BE2C (cell line): ENCODE measurements at regions not wholly inside any gene's neighbourhood (a gene's known extent, or its start where the extent isn't known, plus 50 kb on each side); places are given as distances from the start of the nearest gene placed in this dataset.

Experiments used
- DNase-seq: peaks from one replicate; pipeline ENCODE4 v3.0.0-alpha.2; 2020
- H3K27me3 ChIP-seq: fragments of 250-450 bp; sonication (Bioruptor Pico); 2 replicates; pipeline ENCODE4 v1.5.1; 2020; ENCODE audit warnings: mild to moderate bottlenecking
- H3K36me3 ChIP-seq: fragments of 250-450 bp; sonication (Bioruptor Pico); 2 replicates; pipeline ENCODE4 v1.5.1; 2020; ENCODE audit warnings: mild to moderate bottlenecking
- H3K4me1 ChIP-seq: fragments of 250-450 bp; sonication (Bioruptor Pico); 2 replicates; pipeline ENCODE4 v1.5.1; 2020
- H3K4me3 ChIP-seq: 2 replicates; pipeline ENCODE4 v1.5.1; 2011; ENCODE audit warnings: low read depth, low read length
- H3K9me3 ChIP-seq: fragments of 250-450 bp; sonication (Bioruptor Pico); 2 replicates; pipeline ENCODE4 v1.5.1; 2020
- CTCF ChIP-seq: IDR thresholded peaks from 2 replicates; pipeline ENCODE4 v1.5.1; 2012; ENCODE audit warnings: mild to moderate bottlenecking, low read depth, low read length

DNA sequence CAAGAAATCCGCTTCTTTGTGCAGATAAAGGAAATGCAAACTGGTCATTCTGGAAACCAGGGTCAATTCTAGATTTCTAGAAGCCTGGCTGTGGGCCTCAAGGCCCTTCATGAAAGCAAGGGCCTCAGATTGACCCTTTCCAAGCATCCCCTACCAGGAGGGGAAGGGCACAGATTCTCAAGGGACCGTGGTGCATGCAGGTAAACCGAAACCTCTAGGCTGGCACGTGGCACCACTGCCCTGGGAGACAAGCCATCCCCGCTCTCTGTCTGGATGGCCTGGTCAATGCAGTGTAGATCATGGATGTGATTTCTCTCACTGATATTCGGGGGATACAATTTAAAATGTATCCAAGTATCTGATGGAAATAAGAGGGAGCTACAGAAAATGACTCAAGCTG is 69.4 kb downstream of the TOMM20 start:
- no peaks in the 10 kb centered on the region for H3K27me3 ChIP-seq
- H3K4me3 ChIP-seq: no peak overlapping the region
- TF ChIP-seq CTCF: no peak
- DNase-seq: no peak
- H3K4me1 ChIP-seq: peaks cover 3% of the 10 kb centered on the region; the same call in 1 of the 2 replicates
- H3K36me3 ChIP-seq: no peaks in the 10 kb centered on the region
- no peaks in the 10 kb centered on the region for H3K9me3 ChIP-seq

DNA sequence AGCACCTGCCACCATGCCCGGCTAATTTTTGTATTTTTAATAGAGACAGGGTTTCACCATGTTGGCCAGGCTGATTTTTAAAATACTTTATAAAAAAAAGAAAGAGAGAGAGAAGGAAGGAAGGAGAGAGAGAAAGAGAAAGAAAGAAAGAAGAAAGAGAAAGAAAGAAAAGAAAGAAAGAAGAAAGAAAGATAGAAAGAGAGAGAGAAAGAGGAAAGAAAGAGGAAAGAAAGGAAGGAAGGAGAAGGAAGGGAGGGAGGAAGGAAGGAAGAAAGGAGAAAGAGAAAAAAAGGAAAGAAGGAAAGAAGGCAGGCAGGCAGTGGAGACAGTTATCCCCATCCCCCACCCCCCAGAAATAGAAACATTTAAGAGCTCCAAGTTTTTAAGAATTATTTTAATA is 69.9 kb downstream of the TOMM20 start:
- Histone ChIP-seq H3K4me3 (no peak overlapping the region), H3K4me1 (peaks cover 3% of the 10 kb centered on the region; the same call in 1 of the 2 replicates), H3K9me3 (no peaks in the 10 kb centered on the region), H3K27me3 (no peaks in the 10 kb centered on the region), H3K36me3 (no peaks in the 10 kb centered on the region)
- TF ChIP-seq CTCF: no peak
- no peak for DNase-seq

- Histone ChIP-seq H3K36me3 (no peaks in the 10 kb centered on the region), H3K4me3 (no peak overlapping the region), H3K27me3 (no peaks in the 10 kb centered on the region), H3K9me3 (no peaks in the 10 kb centered on the region), H3K4me1 (peaks cover 3% of the 10 kb centered on the region; the same call in 1 of the 2 replicates)
- no peak for DNase-seq
- no peak for TF ChIP-seq CTCF
These were observed 71.0 kb downstream of the TOMM20 start for GRCh38 chr1:235057385-235058306.

DNA sequence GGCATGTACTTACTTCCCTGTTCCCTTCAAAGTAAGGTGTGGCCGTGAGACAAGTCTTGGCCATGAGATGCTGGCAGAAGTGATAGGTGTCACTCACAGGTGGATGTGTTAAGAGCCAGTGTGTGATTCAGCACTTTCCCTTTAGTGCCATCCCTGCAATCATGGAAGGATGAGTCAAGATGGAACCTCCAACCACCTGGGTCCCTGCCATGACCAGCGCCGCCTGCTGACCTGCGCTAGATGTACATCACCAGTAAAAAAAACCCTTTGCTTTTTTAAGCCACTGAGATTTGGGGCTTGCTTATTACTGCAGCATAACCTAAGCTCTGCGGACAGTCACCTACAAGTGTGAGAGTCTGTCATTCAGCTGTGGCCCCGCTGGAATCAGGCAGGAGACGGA is 71.7 kb downstream of the TOMM20 start:
- no peaks in the 10 kb centered on the region for H3K36me3 ChIP-seq
- H3K9me3 ChIP-seq: no peaks in the 10 kb centered on the region
- no peak overlapping the region for H3K4me3 ChIP-seq
- no peak for TF ChIP-seq CTCF
- peaks cover 3% of the 10 kb centered on the region; the same call in 1 of the 2 replicates for H3K4me1 ChIP-seq
- H3K27me3 ChIP-seq: no peaks in the 10 kb centered on the region
- DNase-seq: no peak

- H3K4me1 ChIP-seq: peaks cover 9% of the 10 kb centered on the region; the same call in 1 of the 2 replicates
- H3K9me3 ChIP-seq: no peaks in the 10 kb centered on the region
- no peak for TF ChIP-seq CTCF
These were observed 73.7 kb downstream of the TOMM20 start for GRCh38 chr1:235054936-235055335.

DNA sequence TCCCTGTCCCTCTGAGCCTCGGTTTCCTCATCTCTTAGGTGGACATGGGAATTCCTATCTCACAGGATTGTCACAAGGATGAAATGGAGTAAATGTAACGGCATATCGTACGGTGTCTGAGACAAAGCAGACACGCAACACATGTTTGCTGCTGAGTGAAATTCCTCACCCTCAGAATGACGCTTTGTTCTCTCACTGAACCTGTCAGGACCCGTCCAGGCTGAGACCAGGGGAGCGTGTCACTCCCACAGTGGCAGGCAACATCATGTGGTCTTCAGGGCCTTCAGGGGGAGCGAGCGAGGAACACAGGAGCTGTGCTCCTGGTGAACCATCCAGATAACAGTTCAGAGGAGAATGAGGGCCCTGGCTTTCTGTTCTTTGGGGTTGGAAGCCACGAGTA is 74.2 kb downstream of the TOMM20 start:
- peaks cover 9% of the 10 kb centered on the region; the same call in 1 of the 2 replicates for H3K4me1 ChIP-seq
- no peak for DNase-seq

More at GRCh38 chr1:235054936-235055335, 73.7 kb downstream of the TOMM20 start:
- DNase-seq: no peak
- Histone ChIP-seq H3K4me3 (no peak overlapping the region), H3K27me3 (no peaks in the 10 kb centered on the region), H3K36me3 (no peaks in the 10 kb centered on the region)

More for the DNA sequence above, 74.2 kb downstream of the TOMM20 start:
- H3K36me3 ChIP-seq: no peaks in the 10 kb centered on the region
- H3K9me3 ChIP-seq: no peaks in the 10 kb centered on the region
- no peak overlapping the region for H3K4me3 ChIP-seq
- H3K27me3 ChIP-seq: no peaks in the 10 kb centered on the region
- TF ChIP-seq CTCF: no peak
